Esophagus mucosa (tissue), 1 donor: ENCODE measurements at regions not wholly inside any gene's neighbourhood (a gene's known extent, or its start where the extent isn't known, plus 50 kb on each side); places are given as distances from the start of the nearest gene placed in this dataset.

ENCODE experiments used
- ATAC-seq: fragments of 200-7000 bp; cut with Tn5 transposase; one replicate; pipeline ENCODE4 v1.9.1; 2020
- donor health status: DM: yes; HTN: yes; CAD: no.

- ATAC-seq: no peak
Measured at GRCh38 chr12:115857160-115857920, 420.2 kb downstream of the MED13L start.

GRCh38 chr12:115852054-115852453 is 425.4 kb downstream of the MED13L start:
- no peak for ATAC-seq

GRCh38 chr12:115850957-115851356 is 426.5 kb downstream of the MED13L start:
- no peak for ATAC-seq

GRCh38 chr12:115849262-115849943 is 428.1 kb downstream of the MED13L start:
- ATAC-seq: no peak

- ATAC-seq: no peak
Measured at GRCh38 chr12:115847398-115847797, 430.1 kb downstream of the MED13L start.

- ATAC-seq: no peak
Measured at GRCh38 chr12:115846516-115846915, 431.0 kb downstream of the MED13L start.

- ATAC-seq: peak; percentile 55
Measured at GRCh38 chr12:115840159-115840558, 437.3 kb downstream of the MED13L start.

GRCh38 chr12:115838952-115839351 is 438.5 kb downstream of the MED13L start:
- ATAC-seq: no peak

- no peak for ATAC-seq
Measured at GRCh38 chr12:115837220-115837619, 440.3 kb downstream of the MED13L start.

GRCh38 chr12:115835445-115835844 is 442.0 kb downstream of the MED13L start:
- ATAC-seq: no peak

- ATAC-seq: peak; percentile 74
Measured at GRCh38 chr12:115833704-115834103, 443.8 kb downstream of the MED13L start.

- no peak for ATAC-seq
Measured at GRCh38 chr12:115830633-115831032, 446.9 kb downstream of the MED13L start.

- ATAC-seq: no peak
Measured at GRCh38 chr12:115830070-115830469, 447.4 kb downstream of the MED13L start.

- no peak for ATAC-seq
Measured at GRCh38 chr12:115828168-115828567, 449.3 kb downstream of the MED13L start.

- ATAC-seq: no peak
Measured at GRCh38 chr12:115824936-115825602, 452.4 kb downstream of the MED13L start.

GRCh38 chr12:115823635-115824034 is 453.9 kb downstream of the MED13L start:
- ATAC-seq: no peak

- no peak for ATAC-seq
Measured at GRCh38 chr12:115820656-115821055, 456.8 kb downstream of the MED13L start.

- ATAC-seq: no peak
Measured at GRCh38 chr12:115818973-115819372, 458.5 kb downstream of the MED13L start.

- ATAC-seq: no peak
Measured at GRCh38 chr12:115817389-115817788, 460.1 kb downstream of the MED13L start.

- ATAC-seq: no peak
Measured at GRCh38 chr12:115815924-115816323, 461.6 kb downstream of the MED13L start.

- no peak for ATAC-seq
Measured at GRCh38 chr12:115813256-115813655, 464.2 kb downstream of the MED13L start.

- no peak for ATAC-seq
Measured at GRCh38 chr12:115811929-115812328, 465.6 kb downstream of the MED13L start.

GRCh38 chr12:115811045-115811444 is 466.4 kb downstream of the MED13L start:
- ATAC-seq: no peak
